HG02970 (cell line): ENCODE measurements at regions not wholly inside any gene's neighbourhood (a gene's known extent, or its start where the extent isn't known, plus 50 kb on each side); places are given as distances from the start of the nearest gene placed in this dataset.

Experiments
- ATAC-seq: cut with Tn5 transposase; IDR thresholded peaks from one replicate; pipeline ENCODE4 v1.9.1; 2021; ENCODE audit warnings: mild to moderate bottlenecking, moderate library complexity, moderate number of reproducible peaks; ENCODE audit not compliant: unreplicated experiment, low FRiP score

DNA sequence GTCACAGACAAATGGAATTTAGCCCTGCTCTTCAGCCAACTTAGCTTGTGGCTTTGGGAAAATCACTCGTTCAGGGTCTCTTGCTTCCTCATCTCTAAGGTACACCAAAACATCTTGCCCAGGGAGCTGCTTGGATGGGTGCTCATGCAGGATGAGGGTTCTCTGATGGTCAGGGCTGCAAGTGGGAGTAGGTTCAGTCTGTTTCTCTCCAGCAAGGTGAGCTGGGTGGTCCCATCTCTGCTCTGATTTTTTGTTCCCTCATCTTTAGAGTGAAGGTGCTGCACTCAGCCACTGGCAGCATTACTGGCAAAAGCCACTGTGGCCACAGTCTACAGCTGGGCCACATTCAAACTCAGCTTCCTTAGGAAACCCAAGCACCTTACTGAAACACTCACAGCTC, 149.9 kb upstream of the GPR26 start:
- no peak for ATAC-seq

DNA sequence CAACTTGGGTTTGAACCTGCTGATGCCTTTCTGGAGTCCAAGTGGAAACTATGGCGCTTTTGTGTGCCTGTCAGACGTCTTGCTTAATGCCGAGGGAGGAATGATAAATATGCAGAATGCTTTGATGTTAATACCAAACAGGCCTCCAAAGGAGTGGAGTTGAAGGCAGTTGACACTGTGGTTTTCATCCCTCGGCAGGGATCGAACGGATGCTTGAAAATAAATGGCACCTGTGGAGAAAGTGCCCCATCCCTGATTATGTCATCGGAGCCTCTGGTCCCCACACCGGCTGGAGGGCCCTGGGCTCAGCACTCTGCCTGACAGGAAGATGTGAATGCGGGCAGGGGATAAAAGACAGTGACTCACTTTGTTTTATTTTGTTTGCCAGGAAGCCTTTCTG, 148.7 kb upstream of the GPR26 start:
- no peak for ATAC-seq

DNA sequence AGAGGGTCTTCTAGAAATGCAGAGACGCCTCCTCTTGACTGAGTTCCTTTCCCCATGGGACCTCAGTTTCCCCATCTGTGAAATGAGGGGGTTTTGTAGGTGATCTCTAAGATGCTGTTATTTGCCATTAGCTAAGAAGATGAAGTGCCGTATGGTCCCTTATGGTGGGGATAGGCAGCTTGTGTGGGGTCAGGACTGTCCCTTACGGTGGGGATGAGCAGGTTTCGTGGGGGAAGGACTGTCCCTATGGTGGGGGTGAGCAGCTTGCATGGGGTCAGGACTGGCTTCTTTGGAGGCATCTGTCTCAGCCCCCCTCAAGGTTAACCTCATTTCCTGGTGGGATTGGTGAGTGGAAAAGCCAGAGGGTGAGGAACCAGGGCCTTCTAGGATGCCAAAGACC, 148.3 kb upstream of the GPR26 start:
- no peak for ATAC-seq

DNA sequence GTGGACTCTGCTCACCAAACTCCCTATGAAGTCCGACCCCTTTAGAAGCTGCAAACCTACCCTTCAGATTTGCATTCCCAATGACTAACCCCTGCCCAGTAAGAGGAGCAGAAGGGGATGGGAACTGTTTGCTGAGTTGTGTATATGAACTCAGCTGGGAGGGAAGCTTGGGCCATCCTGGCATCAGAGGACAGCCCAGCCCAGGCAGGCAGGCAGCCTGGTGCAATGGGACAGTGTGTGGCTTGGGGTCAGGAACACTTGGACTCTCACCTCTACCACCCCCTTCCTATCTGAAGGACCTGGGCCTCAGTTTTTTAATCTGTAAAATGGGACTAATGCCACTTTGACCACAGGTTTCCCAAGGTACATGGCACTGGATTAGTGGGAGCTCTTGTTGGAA, 147.4 kb upstream of the GPR26 start:
- no peak for ATAC-seq

DNA sequence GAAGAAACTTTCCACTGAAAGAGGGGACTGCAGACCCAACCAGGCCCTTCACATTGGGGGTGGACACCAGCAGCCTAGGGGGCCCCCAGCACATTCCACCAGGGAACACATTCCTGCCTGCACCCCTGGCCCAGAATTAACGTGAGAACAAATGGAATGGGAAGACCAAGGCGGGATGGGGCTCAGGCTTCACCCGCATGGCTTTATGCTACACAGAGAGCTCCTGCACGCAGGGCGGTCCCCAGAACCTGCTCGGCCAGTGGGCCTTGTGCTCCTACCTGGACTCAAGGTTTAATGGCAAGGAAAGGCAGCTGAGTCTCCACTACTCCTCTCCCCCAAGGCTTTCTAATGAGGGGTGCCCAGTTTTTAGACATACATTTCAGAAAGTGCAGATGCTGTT, 146.3 kb upstream of the GPR26 start:
- no peak for ATAC-seq

DNA sequence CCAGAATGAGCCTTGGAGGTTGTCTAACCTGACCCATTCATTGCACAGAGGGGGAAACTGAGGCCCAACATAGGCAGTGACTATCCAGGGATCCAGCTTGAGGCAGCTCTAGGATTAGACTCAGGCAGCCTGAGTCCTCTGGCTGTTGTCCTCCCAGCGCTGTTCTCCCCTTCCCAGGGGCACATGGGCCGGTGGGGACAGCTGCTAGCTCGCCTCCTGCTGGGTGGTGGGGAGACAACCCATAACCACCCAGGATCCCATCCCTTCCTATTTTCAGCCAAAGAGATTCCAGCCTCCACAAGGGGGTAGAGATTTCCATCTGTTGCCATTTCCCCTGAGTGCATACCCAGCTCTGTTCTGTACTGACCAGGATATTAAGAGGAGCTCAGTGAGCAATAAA, 145.1 kb upstream of the GPR26 start:
- no peak for ATAC-seq

DNA sequence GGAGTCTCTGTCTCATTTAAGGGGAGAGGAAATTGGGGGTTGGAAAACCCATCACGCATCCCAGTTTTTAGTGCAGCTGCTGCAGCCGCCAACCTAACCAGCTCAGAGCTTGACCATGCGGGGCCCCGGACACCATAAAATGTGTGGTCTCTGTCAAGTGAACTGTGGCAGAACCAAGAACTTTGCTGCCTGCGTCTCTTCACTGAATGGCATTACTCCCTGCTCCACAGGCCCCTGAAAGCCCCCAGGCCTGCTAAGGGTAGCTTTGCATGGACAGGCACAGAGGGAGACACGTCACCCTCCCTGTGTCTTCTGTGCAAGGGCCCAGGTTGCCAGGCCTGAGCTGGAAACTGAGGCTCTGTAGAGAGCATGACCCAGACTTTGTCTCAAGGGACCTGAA, 144.6 kb upstream of the GPR26 start:
- ATAC-seq: no peak

DNA sequence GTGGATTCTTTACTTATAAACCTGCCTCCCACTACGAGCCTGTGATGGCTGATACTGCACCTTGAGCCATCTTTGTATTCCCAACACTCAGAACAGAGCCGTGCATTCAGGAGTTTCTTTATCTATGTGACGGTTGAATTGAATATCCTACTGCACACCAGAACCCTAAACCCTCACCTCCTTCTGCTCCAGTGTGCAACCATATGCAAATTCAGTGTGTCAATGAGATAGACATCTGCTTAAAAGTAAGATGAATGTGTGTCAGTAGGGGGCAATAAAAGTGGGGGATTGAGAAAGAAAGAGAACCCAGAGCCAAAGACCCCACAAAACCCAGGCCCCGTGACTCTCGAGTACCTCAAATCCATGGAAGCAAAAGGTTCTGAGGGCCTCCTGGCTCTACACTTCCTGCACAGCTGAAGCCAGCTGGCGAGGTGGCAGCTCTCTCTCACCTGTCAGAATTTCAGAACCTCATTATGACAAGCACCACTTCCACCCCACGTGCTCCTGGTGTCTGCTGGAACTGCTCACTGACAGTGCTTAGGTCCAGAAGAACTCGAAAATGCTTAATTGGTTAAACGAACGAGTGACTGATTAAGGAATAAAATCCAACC, 143.3 kb upstream of the GPR26 start:
- ATAC-seq: no peak

DNA sequence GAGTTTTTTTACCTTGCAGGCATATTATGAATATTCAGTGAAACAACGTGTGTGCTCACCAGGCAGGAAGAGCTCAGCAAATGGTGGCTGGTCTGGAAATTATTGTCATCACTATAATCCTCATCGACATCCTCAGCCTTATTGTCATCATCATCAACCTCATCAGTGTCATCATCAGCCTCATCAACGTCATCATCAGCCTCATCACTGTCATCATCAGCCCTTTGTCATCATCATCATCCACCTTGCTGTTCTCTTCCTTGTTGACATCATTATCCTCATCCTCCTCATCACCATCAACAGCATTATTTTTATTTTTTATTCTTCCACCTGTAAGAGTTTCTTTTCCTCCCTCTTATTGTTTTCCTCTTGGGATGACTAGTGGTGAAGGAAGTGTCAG, 142.3 kb upstream of the GPR26 start:
- no peak for ATAC-seq

DNA sequence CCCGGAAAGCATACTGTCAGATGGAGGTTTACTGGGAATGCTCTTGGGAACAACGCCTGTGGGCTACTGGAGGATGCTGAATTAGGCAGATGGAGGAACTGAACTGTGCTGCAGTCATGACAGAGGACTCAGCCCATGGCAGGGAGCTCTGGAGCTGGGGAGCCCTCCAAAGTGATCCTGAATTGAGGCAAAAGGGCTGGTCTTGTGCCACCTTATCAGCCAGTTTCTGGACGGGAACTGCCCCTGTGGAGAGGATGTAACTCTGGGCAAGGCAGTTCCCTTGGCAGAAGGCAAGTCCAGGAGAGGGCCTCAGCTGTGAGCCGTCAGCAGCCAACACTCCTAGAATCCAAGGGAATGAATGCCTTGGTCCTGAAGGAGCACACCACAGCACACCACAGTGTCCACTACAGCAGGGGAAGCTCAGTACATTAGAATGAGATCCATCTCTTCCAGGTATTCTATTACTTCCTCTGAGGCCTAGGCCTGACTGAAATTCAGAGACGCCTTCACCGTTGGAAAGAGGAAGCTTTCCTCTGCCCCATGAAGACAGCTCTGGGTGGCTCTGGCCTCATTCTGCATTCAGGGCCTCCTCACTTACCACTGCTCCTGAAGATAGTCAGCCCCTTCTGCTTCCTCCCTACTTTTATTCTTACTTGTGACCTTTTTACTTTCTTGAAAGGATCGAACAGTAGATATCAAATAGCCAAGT, 139.6 kb upstream of the GPR26 start:
- no peak for ATAC-seq

DNA sequence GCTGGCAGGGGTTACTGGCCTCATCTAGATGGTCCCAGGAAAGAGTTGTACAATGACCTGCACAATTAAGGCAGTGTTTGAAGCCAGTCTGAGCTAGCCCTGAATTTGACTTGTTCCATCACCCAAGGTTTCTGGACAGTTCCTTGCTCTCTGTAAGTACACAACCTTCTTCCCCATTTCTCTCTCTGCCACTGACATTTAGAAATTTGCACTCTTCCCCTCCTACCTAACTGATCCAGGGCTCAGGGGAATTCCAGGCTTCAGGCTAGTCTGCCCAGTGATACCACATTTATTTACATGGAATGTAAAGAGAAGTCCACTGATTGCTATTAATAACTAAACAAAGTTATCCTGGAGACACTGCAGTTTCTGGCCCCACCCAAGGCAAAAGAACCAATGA, 139.0 kb upstream of the GPR26 start:
- ATAC-seq: no peak

DNA sequence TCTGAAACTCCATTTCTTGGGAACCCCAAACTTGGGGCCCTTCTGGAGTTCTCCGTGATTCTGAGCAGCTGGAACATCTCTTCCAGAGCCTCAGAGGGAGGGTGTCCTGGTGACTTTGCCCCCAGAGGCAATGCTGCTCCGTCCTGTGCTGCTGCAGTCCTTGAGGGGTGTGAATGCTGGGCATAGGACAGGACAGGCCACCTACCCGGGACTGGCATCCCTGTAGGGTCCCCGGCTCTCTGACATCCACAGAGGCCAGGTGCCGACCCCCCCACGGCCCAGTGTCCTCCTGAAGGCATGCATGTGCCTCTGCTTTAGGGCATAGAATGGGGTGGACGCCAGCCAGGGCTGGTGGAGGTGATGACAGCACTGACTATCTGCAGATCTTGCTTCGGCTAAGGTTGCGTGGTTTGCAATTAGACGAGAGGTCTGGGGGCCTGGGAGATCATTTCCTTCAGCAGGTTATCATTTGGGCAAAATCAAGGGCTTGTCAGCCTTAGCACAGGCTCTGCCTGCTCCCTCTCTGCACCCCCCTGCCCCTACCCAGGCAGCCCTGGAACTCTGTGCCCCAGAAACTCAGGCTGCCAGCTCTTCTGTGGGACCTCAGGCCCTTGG, 136.9 kb upstream of the GPR26 start:
- ATAC-seq: no peak

DNA sequence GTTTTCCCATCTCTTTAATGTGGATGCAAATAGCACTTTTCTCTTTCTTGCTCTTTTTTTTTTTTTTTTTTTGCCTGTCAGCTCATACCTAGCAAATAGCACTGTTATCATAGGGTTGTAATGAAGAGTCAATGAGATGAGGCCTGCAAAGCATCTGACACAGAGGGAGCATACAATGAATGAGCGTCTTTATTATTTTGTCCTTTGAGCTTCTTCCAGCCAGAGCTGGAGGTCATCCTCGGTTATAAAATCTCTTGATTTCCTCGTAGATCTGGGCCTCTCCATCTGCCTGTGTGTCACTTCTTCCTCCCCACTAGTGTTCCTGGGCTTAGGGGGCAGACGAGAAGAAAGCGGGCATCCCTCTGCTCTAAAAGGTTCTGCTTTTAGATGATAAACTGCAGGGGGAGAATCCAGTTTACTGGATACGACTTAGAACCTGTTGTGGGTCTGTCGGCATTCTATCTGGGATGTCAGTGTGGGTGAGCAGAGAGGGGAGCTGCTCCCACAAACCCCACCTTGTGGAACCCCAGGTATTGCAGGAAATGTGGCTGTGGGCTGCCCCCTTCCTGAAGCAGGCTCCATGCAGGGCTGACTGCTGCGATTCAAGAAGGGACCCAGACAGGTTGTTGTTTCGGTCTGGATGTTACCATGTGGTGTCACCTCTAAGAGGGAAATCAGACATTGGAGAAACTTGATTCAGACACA, 135.8 kb upstream of the GPR26 start:
- ATAC-seq: no peak

DNA sequence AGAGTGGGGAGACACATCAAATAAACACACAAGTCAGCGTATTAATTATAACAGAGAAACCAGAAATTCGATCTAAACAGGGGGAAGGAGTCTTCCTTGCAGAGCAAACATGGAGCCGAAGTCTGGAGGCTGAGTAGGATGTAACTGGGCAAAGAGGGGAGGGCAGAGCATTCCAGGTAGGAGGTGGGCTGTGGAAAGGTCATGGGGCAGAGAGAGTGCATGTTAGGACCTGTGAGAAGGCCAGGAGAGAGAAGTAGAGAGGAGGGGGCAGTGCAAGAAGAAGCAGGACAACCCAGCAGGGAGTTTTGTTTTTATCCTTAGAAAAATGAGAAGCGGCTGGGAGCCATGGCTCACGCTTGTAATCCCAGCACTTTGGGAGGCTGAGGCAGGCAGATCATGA, 130.8 kb upstream of the GPR26 start:
- no peak for ATAC-seq

DNA sequence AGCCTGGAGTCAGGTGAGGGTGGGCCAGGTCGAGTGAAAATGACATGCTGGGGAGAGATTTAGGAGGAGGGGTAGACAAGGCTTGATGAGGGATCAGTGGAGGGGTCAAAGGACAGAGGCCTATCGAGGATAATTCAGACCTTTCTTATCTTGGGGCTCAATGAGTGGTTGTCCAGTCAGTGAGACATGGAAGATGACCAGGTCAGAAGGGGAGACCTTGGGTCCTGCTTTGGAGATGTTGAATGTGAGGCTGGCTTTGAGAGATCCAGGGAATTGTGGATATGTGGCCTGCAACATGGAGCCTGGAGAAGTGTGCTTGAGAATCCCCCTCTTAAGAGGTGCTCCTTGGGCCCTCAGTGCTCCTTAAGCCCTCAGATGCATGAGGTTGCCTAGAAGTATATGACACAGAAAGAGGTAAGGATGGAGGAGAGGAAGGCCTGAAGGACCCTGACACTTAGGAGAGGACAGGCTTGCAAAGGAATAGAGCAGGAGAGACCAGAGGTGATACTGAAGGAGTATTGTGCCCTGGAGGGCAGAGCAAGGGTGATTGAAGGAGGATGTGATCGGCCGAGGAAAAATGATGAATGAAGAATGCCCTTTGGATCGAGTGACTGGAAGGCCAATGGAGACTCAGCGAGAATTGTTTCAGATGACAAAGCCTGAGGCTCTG, 129.8 kb upstream of the GPR26 start:
- no peak for ATAC-seq

DNA sequence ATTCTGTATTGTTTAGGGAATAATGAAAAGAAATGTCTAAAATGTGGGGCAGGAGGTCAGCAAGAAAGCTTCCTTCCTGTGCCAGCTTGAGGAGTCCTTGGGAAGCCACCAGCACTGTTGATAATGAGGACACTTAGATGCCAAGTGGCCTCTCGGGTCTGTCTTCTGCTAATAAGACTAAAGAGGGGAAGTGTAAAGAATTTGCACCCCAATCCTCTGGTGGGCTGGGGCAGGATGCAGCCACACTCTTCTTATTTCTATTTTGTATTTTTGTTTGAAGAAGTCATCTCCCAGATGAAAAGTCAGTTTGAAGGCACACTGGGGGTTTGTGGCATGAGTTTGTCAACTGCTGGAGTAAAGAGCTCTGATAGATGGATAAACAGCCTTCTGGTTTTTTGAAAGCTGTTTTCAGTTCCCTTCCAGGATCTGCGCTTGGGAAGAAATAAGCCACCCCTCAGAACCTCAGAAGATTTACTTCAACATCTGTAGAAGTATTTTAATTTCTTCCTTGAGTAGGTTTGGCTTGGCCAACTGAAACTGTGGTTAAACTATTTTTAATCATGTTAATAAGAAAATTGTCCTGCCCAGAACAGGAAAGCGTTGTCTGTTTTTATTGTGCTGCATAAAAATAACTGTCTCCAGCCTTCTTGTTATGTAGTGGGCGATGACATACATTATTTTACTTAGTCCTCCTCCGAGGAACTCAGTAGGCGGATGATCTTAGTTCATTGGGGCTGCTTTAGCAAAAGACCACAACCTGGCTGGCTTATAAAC, 128.8 kb upstream of the GPR26 start:
- no peak for ATAC-seq

DNA sequence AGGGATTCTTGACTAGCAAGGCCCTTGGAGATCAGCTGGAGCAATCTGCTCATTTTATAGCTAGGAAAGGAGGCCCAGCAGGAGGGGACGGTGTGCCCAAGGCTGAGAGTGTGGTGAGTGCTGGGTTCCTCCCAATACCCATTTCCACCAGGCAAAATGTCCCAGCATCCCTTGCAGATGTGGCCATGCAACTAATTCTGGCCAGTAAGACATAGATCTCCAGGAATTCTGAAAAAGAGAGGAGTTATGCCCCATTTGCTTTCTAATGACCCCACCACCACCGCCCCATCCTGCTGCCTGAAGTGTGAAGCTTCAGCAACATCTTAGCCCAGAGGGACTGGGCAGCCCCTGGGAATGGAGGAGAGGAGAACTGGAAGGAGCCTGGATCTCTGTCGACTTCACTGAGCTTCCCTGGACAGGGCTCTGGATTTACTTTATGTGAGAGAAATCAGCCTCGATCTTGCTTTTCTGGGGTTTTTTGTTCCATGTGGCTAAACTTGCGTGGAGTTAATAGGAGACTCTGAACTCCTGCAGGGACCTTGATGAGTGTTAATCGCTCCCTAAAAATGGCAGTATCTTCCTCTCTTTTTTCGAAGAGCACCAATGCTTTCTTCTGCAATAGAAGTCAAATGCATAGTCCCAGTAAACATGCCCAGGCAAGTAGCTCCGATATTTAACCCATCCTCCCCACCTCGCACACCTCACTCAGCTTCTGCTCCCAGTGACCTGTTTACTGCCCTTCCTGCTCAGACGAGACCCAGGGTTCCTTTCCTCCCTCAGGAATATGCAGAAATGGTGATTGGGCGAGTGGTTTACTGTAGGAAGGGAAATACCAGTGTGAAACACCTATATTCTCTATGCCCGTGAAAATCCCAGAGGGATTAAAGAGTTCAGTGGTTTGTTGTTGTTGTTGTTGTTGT, 127.5 kb upstream of the GPR26 start:
- ATAC-seq: no peak

DNA sequence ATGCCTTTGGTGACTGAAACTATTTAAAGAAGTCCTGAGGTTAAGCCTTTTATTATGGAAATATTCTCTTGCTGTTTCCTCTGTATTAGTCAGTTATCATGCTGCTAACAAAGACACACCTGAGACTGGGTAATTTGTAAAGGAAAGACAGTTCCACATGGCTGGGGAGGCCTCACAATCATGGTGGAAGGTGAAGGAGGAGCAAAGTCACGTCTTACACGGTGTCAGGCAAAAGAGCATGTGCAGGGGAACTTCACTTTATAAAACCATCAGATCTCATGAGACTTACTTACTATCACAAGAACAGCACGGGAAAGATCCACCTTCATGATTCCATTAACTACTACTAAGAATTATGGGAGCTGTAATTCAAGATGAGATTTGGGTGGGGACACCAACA, 121.2 kb upstream of the GPR26 start:
- ATAC-seq: no peak

DNA sequence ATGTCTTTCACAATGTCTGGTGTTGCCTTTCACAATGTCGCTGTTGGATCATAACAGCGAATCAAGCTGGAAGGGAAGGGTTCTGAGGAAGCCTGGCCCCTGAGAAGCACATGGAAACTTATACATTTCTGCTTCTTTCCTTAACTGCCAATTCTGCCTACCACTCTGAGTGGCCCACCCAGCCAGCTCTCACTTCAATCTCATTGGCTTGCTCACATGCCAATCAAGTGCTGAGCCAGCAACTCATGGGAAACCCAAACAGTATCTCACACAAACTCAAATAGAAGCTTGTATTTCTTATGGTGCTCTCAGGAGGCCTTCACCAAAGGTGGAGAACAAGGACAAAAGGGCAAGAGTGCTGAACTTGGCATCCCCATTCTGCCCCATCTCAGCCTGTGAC, 117.4 kb upstream of the GPR26 start:
- ATAC-seq: no peak
